GM12878 (cell line): ENCODE measurements at regions not wholly inside any gene's neighbourhood (a gene's known extent, or its start where the extent isn't known, plus 50 kb on each side); places are given as distances from the start of the nearest gene placed in this dataset.

Experiments
- ATAC-seq: fragments of 200-7000 bp; cut with Tn5 transposase; 3 replicates; pipeline ENCODE4 v1.9.1; 2020; ENCODE audit warnings: mild to moderate bottlenecking, moderate library complexity
- BruUV-seq: library from RNA; stranded (reverse); fragments of 400-500 nt; replicated peaks from 2 replicates; lab custom pipeline; 2021; lab: Mats Ljungman, UMichigan
- CTCF ChIA-PET: fragments of 300-600 bp; sonication (Branson Sonifier 250); formaldehyde crosslinking; extraction: SDS; loops from one replicate; lab custom pipeline; 2021; ENCODE audit warnings: inconsistent platforms; lab: Yijun Ruan, JAX
- POLR2A ChIA-PET: fragments of 350-600 bp; formaldehyde crosslinking; extraction: SDS; loops from one replicate; lab custom pipeline; 2021; ENCODE audit warnings: inconsistent platforms; lab: Charles Lee
- RAD21 ChIA-PET: fragments of 300-600 bp; sonication (Branson Sonifier 250); formaldehyde crosslinking; loops from one replicate; lab custom pipeline; 2023; ENCODE audit warnings: antibody characterized with exemption; ENCODE audit not compliant: unreplicated experiment; lab: Charles Lee
- SMC1A ChIA-PET: fragments of 300-600 bp; sonication (Branson Sonifier 250); formaldehyde crosslinking; loops from one replicate; lab custom pipeline; 2023; ENCODE audit not compliant: unreplicated experiment, uncharacterized antibody; lab: Charles Lee
- DNase-seq: peaks from one replicate; pipeline ENCODE4 v3.0.0-alpha.2; 2011; ENCODE audit warnings: low read depth, low spot score
- FAIRE-seq: peaks from 3 replicates; lab custom pipeline; 2011; peaks lifted over from hg19 to GRCh38; lab: Jason Lieb, UNC
- H2AFZ ChIP-seq: 2 replicates; pipeline ENCODE4 v1.6.0; 2011; ENCODE audit warnings: low read depth, low read length, control low read depth; ENCODE audit not compliant: control insufficient read depth
- H3K27ac ChIP-seq: 2 replicates; pipeline ENCODE4 v1.5.1; 2011; ENCODE audit warnings: control low read depth; ENCODE audit not compliant: control insufficient read depth, insufficient read depth
- H3K27me3 ChIP-seq, 2 experiments: replicated peaks in 1 of 2; 2 replicates each; pipeline versions ENCODE4 v1.6.0 to v1.6.1; 2011; ENCODE audit warnings: low read length in 1 of 2; ENCODE audit not compliant: control insufficient read depth in 2 of 2, insufficient read depth in 2 of 2
- H3K36me3 ChIP-seq, 2 experiments: 2 replicates each; pipeline ENCODE4 v1.5.1; 2011; ENCODE audit warnings: low read length in 1 of 2; ENCODE audit not compliant: control insufficient read depth in 2 of 2, insufficient read depth in 2 of 2
- H3K4me1 ChIP-seq: 2 replicates; pipeline ENCODE4 v1.6.1; 2011; ENCODE audit warnings: mild to moderate bottlenecking, low read length, moderate library complexity, mixed read lengths; ENCODE audit not compliant: control insufficient read depth, insufficient read depth
- H3K4me2 ChIP-seq: 2 replicates; pipeline ENCODE4 v1.6.0; 2011; ENCODE audit warnings: control low read depth; ENCODE audit not compliant: control insufficient read depth, insufficient read depth
- H3K4me3 ChIP-seq: fragments of 200-600 bp; sonication (generic); 2 replicates; pipeline ENCODE4 v1.5.1; 2016
- H3K79me2 ChIP-seq: 2 replicates; pipeline ENCODE4 v1.6.0; 2011; ENCODE audit warnings: low read length; ENCODE audit not compliant: control insufficient read depth, insufficient read depth
- H3K9ac ChIP-seq: 2 replicates; pipeline ENCODE4 v1.8.0; 2011; ENCODE audit warnings: low read length, control low read depth, mixed read lengths; ENCODE audit not compliant: control insufficient read depth, insufficient read depth
- H3K9me3 ChIP-seq: replicated peaks from 3 replicates; pipeline ENCODE4 v1.5.1; 2011; ENCODE audit warnings: mild to moderate bottlenecking, low read length; ENCODE audit not compliant: control insufficient read depth, insufficient read depth
- H4K20me1 ChIP-seq: 2 replicates; pipeline ENCODE4 v1.6.0; 2011; ENCODE audit not compliant: control insufficient read depth, insufficient read depth
- ASH2L ChIP-seq: fragments of 300-600, 200-600 bp; sonication (generic); IDR thresholded peaks from 2 replicates; pipeline ENCODE4 v1.6.1; 2017; ENCODE audit warnings: low read depth, mild to moderate bottlenecking, borderline replicate concordance
- BMI1 ChIP-seq: fragments of 450-650 bp; IDR thresholded peaks from 2 replicates; pipeline ENCODE4 v1.6.1; 2016; ENCODE audit warnings: mild to moderate bottlenecking, moderate library complexity, borderline replicate concordance
- IRF4 ChIP-seq: IDR thresholded peaks from 2 replicates; pipeline ENCODE4 v1.6.1; 2011; ENCODE audit warnings: low read depth, low read length
- NR2C1 ChIP-seq: fragments of 450-650 bp; IDR thresholded peaks from 2 replicates; pipeline ENCODE4 v1.6.1; 2017; ENCODE audit warnings: antibody characterized with exemption, mild to moderate bottlenecking, moderate library complexity
- RCOR1 ChIP-seq: conservative IDR thresholded peaks from 2 replicates; pipeline ENCODE4 v1.6.1; 2012; ENCODE audit warnings: low read depth, low read length, improper control_type of control experiment
- SKIL ChIP-seq: fragments of 450-650 bp; IDR thresholded peaks from 2 replicates; pipeline ENCODE4 v1.6.1; 2017; ENCODE audit warnings: mild to moderate bottlenecking, low read depth, inconsistent platforms; ENCODE audit not compliant: poor library complexity, severe bottlenecking
- STAT3 ChIP-seq: IDR thresholded peaks from 2 replicates; pipeline ENCODE4 v1.6.1; 2011; ENCODE audit warnings: low read depth, low read length, improper control_type of control experiment
- SUZ12 ChIP-seq: fragments of 200-600 bp; sonication (generic); IDR thresholded peaks from one replicate; pipeline ENCODE4 v1.6.1; 2018; ENCODE audit warnings: antibody characterized with exemption, mild to moderate bottlenecking; ENCODE audit not compliant: unreplicated experiment
- TCF12 ChIP-seq: IDR thresholded peaks from 2 replicates; pipeline ENCODE4 v1.6.1; 2011; ENCODE audit warnings: low read depth, mild to moderate bottlenecking, low read length
- ZNF687 ChIP-seq: fragments of 450-650 bp; IDR thresholded peaks from 2 replicates; pipeline ENCODE4 v1.6.1; 2017; ENCODE audit warnings: mild to moderate bottlenecking, moderate library complexity
- WGBS: methylation state at CpG from one replicate; pipeline ENCODE4 v1.1.6; 2016; ENCODE audit warnings: low lambda C conversion rate; ENCODE audit not compliant: insufficient replicate concordance, insufficient coverage; ENCODE audit errors: missing lambda C conversion rate; 5-methylcytosine and 5-hydroxymethylcytosine counted together
- in situ Hi-C: fragments of 300-500 bp; cut with MboI; formaldehyde crosslinking; loops from 9 replicates; pipeline ENCODE4 v1.14.3; 2018; ENCODE audit warnings: mixed read lengths
- intact Hi-C: fragments of 100-400 bp; cut with micrococcal nuclease; formaldehyde crosslinking; loops from one replicate; pipeline ENCODE4 v1.14.2; 2022; ENCODE audit not compliant: unreplicated experiment
- TF ChIP-seq, protein P1 (sequence below): IDR thresholded peaks from 2 replicates; pipeline ENCODE4 v1.6.1; 2012; ENCODE audit warnings: low read depth, low read length, improper control_type of control experiment

- Histone ChIP-seq H2AFZ (no peak overlapping the region), H3K4me1 (no peaks in the 10 kb centered on the region), H3K9ac (no peak overlapping the region), H3K9me3 (no peaks in the 10 kb centered on the region), H3K27me3 (no peaks in the 10 kb centered on the region), H3K4me2 (no peak overlapping the region), H3K36me3 (no peaks in the 10 kb centered on the region), H3K79me2 (no peaks in the 10 kb centered on the region), H4K20me1 (no peaks in the 10 kb centered on the region), H3K4me3 (no peak overlapping the region), H3K27ac (no peak overlapping the region)
- ChIA-PET RAD21 (no interaction called here), CTCF (no interaction called here), POLR2A (no interaction called here), SMC1A (no interaction called here)
- no peak for DNase-seq
- no peak for FAIRE-seq
- no peak for ATAC-seq
- in situ Hi-C loops = no loop called here
- intact Hi-C loops = no loop called here
- 51% methylated on average over 5 of the region's 5 CpGs for WGBS
- no TSS peak for BruUV-seq
- TF ChIP-seq IRF4 (no peak), SUZ12 (no peak), ASH2L (no peak), NR2C1 (no peak), STAT3 (no peak), BMI1 (no peak), RCOR1 (no peak), TCF12 (no peak), ZNF687 (no peak), SKIL (no peak)
- TF ChIP-seq, protein P1, sequence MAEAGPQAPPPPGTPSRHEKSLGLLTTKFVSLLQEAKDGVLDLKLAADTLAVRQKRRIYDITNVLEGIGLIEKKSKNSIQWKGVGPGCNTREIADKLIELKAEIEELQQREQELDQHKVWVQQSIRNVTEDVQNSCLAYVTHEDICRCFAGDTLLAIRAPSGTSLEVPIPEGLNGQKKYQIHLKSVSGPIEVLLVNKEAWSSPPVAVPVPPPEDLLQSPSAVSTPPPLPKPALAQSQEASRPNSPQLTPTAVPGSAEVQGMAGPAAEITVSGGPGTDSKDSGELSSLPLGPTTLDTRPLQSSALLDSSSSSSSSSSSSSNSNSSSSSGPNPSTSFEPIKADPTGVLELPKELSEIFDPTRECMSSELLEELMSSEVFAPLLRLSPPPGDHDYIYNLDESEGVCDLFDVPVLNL = no peak
These were observed 181.6 kb downstream of the MFSD1 start for GRCh38 chr3:158983216-158984099.
